Chondrocyte (in vitro differentiated cells): ENCODE measurements at regions not wholly inside any gene's neighbourhood (a gene's known extent, or its start where the extent isn't known, plus 50 kb on each side); places are given as distances from the start of the nearest gene placed in this dataset.

ENCODE experiments used
- DNase-seq: peaks from one replicate; pipeline ENCODE4 v3.0.0; 2021; ENCODE audit warnings: mixed read lengths, low spot score
- H3K27ac Mint-ChIP-seq: one replicate; pipeline ENCODE4 v1.8.0; 2021; ENCODE audit warnings: mild to moderate bottlenecking, moderate library complexity, mixed read lengths; ENCODE audit not compliant: unreplicated experiment
- H3K27me3 Mint-ChIP-seq: 2 replicates; pipeline ENCODE4 v1.8.0; 2021; ENCODE audit warnings: low read depth, mixed read lengths
- H3K36me3 Mint-ChIP-seq: 2 replicates; pipeline ENCODE4 v1.8.0; 2021; ENCODE audit warnings: low read depth, mixed read lengths
- H3K4me1 Mint-ChIP-seq: 2 replicates; pipeline ENCODE4 v1.8.0; 2021; ENCODE audit warnings: low read depth, mild to moderate bottlenecking, mixed read lengths
- H3K4me3 Mint-ChIP-seq: one replicate; pipeline ENCODE4 v1.8.0; 2021; ENCODE audit warnings: mild to moderate bottlenecking, moderate library complexity, mixed read lengths; ENCODE audit not compliant: unreplicated experiment
- H3K9me3 Mint-ChIP-seq: 2 replicates; pipeline ENCODE4 v1.8.0; 2021; ENCODE audit warnings: low read depth, mixed read lengths
- CTCF ChIP-seq: fragments of 200-600 bp; sonication (generic); IDR thresholded peaks from 2 replicates; pipeline ENCODE4 v1.5.0; 2021; ENCODE audit warnings: antibody characterized with exemption, mild to moderate bottlenecking, moderate library complexity

GRCh38 chr19:28397306-28397705, 815.6 kb downstream of the UQCRFS1 start:
- no peak for DNase-seq
- Mint-ChIP-seq H3K4me3 (no peak overlapping the region), H3K27ac (no peak overlapping the region), H3K27me3 (peaks cover 3% of the 10 kb centered on the region), H3K9me3 (peaks cover 7% of the 10 kb centered on the region), H3K4me1 (no peaks in the 10 kb centered on the region), H3K36me3 (no peaks in the 10 kb centered on the region)
- no peak for TF ChIP-seq CTCF

- no peak overlapping the region for H3K4me3 Mint-ChIP-seq
- DNase-seq = no peak
- no peaks in the 10 kb centered on the region for H3K27me3 Mint-ChIP-seq
- no peak overlapping the region for H3K27ac Mint-ChIP-seq
- no peak for TF ChIP-seq CTCF
- H3K36me3 Mint-ChIP-seq = no peaks in the 10 kb centered on the region
- H3K4me1 Mint-ChIP-seq = no peaks in the 10 kb centered on the region
- H3K9me3 Mint-ChIP-seq = peaks cover 7% of the 10 kb centered on the region
Measured at GRCh38 chr19:28396287-28396831, 816.6 kb downstream of the UQCRFS1 start.

GRCh38 chr19:28394725-28395124, 818.2 kb downstream of the UQCRFS1 start:
- TF ChIP-seq CTCF = no peak
- no peaks in the 10 kb centered on the region for H3K36me3 Mint-ChIP-seq
- H3K27me3 Mint-ChIP-seq = no peaks in the 10 kb centered on the region
- H3K27ac Mint-ChIP-seq = no peak overlapping the region
- no peak overlapping the region for H3K4me3 Mint-ChIP-seq
- no peak for DNase-seq
- H3K9me3 Mint-ChIP-seq = peaks cover 10% of the 10 kb centered on the region
- H3K4me1 Mint-ChIP-seq = no peaks in the 10 kb centered on the region

GRCh38 chr19:28393574-28394336, 819.2 kb downstream of the UQCRFS1 start:
- no peak for DNase-seq
- peaks cover 9% of the 10 kb centered on the region for H3K9me3 Mint-ChIP-seq
- no peak overlapping the region for H3K27ac Mint-ChIP-seq
- H3K36me3 Mint-ChIP-seq = no peaks in the 10 kb centered on the region
- TF ChIP-seq CTCF = no peak
- H3K27me3 Mint-ChIP-seq = no peaks in the 10 kb centered on the region
- H3K4me3 Mint-ChIP-seq = no peak overlapping the region
- H3K4me1 Mint-ChIP-seq = no peaks in the 10 kb centered on the region

- TF ChIP-seq CTCF = no peak
- no peak for DNase-seq
- Mint-ChIP-seq H3K36me3 (no peaks in the 10 kb centered on the region), H3K27me3 (no peaks in the 10 kb centered on the region), H3K4me1 (no peaks in the 10 kb centered on the region), H3K9me3 (peaks cover 12% of the 10 kb centered on the region), H3K27ac (no peak overlapping the region), H3K4me3 (no peak overlapping the region)
Measured at GRCh38 chr19:28388988-28389387, 824.0 kb downstream of the UQCRFS1 start.
